ENCODE measurements at regions not wholly inside any gene's neighbourhood (a gene's known extent, or its start where the extent isn't known, plus 50 kb on each side); places are given as distances from the start of the nearest gene placed in this dataset.

- H3K9me3 ChIP-seq: no peaks in the 10 kb centered on the region
- TF ChIP-seq CTCF (IDR thresholded peaks at IDR 0.05; ENCODE audit: low read depth, low read length): no peak
- no peaks in the 10 kb centered on the region for H3K27me3 ChIP-seq
Observed at GRCh38 chr4:42736527-42737195, 79.8 kb upstream of the ATP8A1 start.

GRCh38 chr4:42733380-42733779, 76.5 kb upstream of the ATP8A1 start:
- peaks cover 6% of the 10 kb centered on the region for H3K4me1 ChIP-seq
- no peaks in the 10 kb centered on the region for H3K36me3 ChIP-seq
- no peak for DNase-seq
- no peak for TF ChIP-seq CTCF (IDR thresholded peaks at IDR 0.05; ENCODE audit: low read depth, low read length)
- no peaks in the 10 kb centered on the region for H3K9me3 ChIP-seq
- H3K27me3 ChIP-seq: no peaks in the 10 kb centered on the region
- H3K4me3 ChIP-seq (ENCODE audit: low read depth, low read length): no peak overlapping the region

More at GRCh38 chr4:42736527-42737195, 79.8 kb upstream of the ATP8A1 start:
- H3K4me3 ChIP-seq (ENCODE audit: low read depth, low read length): no peak overlapping the region
- H3K36me3 ChIP-seq: no peaks in the 10 kb centered on the region
- DNase-seq: no peak
- H3K4me1 ChIP-seq: peaks cover 6% of the 10 kb centered on the region

- no peak for DNase-seq
Observed at GRCh38 chr4:42732776-42733175, 75.9 kb upstream of the ATP8A1 start.

GRCh38 chr4:42729505-42730237, 72.8 kb upstream of the ATP8A1 start:
- Histone ChIP-seq H3K36me3 (no peaks in the 10 kb centered on the region), H3K4me3 (ENCODE audit: low read depth, low read length) (no peak overlapping the region), H3K4me1 (peaks cover 5% of the 10 kb centered on the region), H3K9me3 (no peaks in the 10 kb centered on the region), H3K27me3 (no peaks in the 10 kb centered on the region)
- TF ChIP-seq CTCF (IDR thresholded peaks at IDR 0.05; ENCODE audit: low read depth, low read length): no peak
- DNase-seq: no peak

More at GRCh38 chr4:42732776-42733175, 75.9 kb upstream of the ATP8A1 start:
- Histone ChIP-seq H3K4me1 (peaks cover 6% of the 10 kb centered on the region), H3K9me3 (no peaks in the 10 kb centered on the region), H3K27me3 (no peaks in the 10 kb centered on the region), H3K4me3 (ENCODE audit: low read depth, low read length) (no peak overlapping the region), H3K36me3 (no peaks in the 10 kb centered on the region)
- TF ChIP-seq CTCF (IDR thresholded peaks at IDR 0.05; ENCODE audit: low read depth, low read length): no peak

- no peaks in the 10 kb centered on the region for H3K9me3 ChIP-seq
- H3K36me3 ChIP-seq: no peaks in the 10 kb centered on the region
- TF ChIP-seq CTCF (IDR thresholded peaks at IDR 0.05; ENCODE audit: low read depth, low read length): no peak
- no peak for DNase-seq
- no peak overlapping the region for H3K4me3 ChIP-seq (ENCODE audit: low read depth, low read length)
- H3K4me1 ChIP-seq: peaks cover 5% of the 10 kb centered on the region
- H3K27me3 ChIP-seq: no peaks in the 10 kb centered on the region
Observed at GRCh38 chr4:42724451-42724850, 67.5 kb upstream of the ATP8A1 start.

GRCh38 chr4:42720533-42720932, 63.6 kb upstream of the ATP8A1 start:
- DNase-seq: no peak
- Histone ChIP-seq H3K27me3 (no peaks in the 10 kb centered on the region), H3K4me1 (no peaks in the 10 kb centered on the region; the same call in 1 of the 2 replicates), H3K9me3 (no peaks in the 10 kb centered on the region), H3K4me3 (ENCODE audit: low read depth, low read length) (no peak overlapping the region), H3K36me3 (no peaks in the 10 kb centered on the region)
- TF ChIP-seq CTCF (IDR thresholded peaks at IDR 0.05; ENCODE audit: low read depth, low read length): no peak

All from BE2C (cell line).